Activated CD4-positive, alpha-beta T cell treated with anti-CD3 and anti-CD28 coated beads, Interleukin-2, amount 50 U/mL, for 48 hours (primary cell): ENCODE measurements at regions not wholly inside any gene's neighbourhood (a gene's known extent, or its start where the extent isn't known, plus 50 kb on each side); places are given as distances from the start of the nearest gene placed in this dataset.
"Not testable (repeated sequence)": the region's sequence is repeated elsewhere in the genome, so short reads cannot be mapped to it uniquely, and the experiment has no call there.

Experiments
- DNase-seq, 2 experiments: peaks; one replicate each; pipeline ENCODE4 v3.0.0-alpha.2; 2020

GRCh38 chr14:86442135-86442534 lies 912.2 kb downstream of the FLRT2 start:
- no peak for DNase-seq

- no peak for DNase-seq
Observed at GRCh38 chr14:86430853-86431252, 900.9 kb downstream of the FLRT2 start.

GRCh38 chr14:86423214-86423613 lies 893.3 kb downstream of the FLRT2 start:
- no peak for DNase-seq

- DNase-seq, result no peak
Observed at GRCh38 chr14:86420131-86420530, 890.2 kb downstream of the FLRT2 start.

GRCh38 chr14:86414146-86414545 lies 884.2 kb downstream of the FLRT2 start:
- no peak for DNase-seq

- DNase-seq, result no peak
Observed at GRCh38 chr14:86404989-86405649, 875.2 kb downstream of the FLRT2 start.

GRCh38 chr14:86404425-86404824 lies 874.5 kb downstream of the FLRT2 start:
- no peak for DNase-seq

- no peak for DNase-seq
Observed at GRCh38 chr14:86402545-86402944, 872.6 kb downstream of the FLRT2 start.

GRCh38 chr14:86391085-86391484 lies 861.1 kb downstream of the FLRT2 start:
- DNase-seq, result no peak

- DNase-seq, result no peak
Observed at GRCh38 chr14:86388216-86388615, 858.3 kb downstream of the FLRT2 start.

GRCh38 chr14:86373886-86374285 lies 843.9 kb downstream of the FLRT2 start:
- DNase-seq, result no peak

- no peak for DNase-seq
Observed at GRCh38 chr14:86372402-86372801, 842.5 kb downstream of the FLRT2 start.

- DNase-seq, result no peak
Observed at GRCh38 chr14:86364634-86365033, 834.7 kb downstream of the FLRT2 start.

- no peak for DNase-seq
Observed at GRCh38 chr14:86363576-86363975, 833.6 kb downstream of the FLRT2 start.

- no peak for DNase-seq
Observed at GRCh38 chr14:86363047-86363446, 833.1 kb downstream of the FLRT2 start.

GRCh38 chr14:86357876-86358275 lies 827.9 kb downstream of the FLRT2 start:
- DNase-seq, result no peak

GRCh38 chr14:86357119-86357518 lies 827.2 kb downstream of the FLRT2 start:
- no peak for DNase-seq

- no peak for DNase-seq
Observed at GRCh38 chr14:86346818-86347384, 817.0 kb downstream of the FLRT2 start.

GRCh38 chr14:86334355-86334754 lies 804.4 kb downstream of the FLRT2 start:
- no peak for DNase-seq

GRCh38 chr14:86333493-86333892 lies 803.5 kb downstream of the FLRT2 start:
- DNase-seq, result no peak

GRCh38 chr14:86331341-86331740 lies 801.4 kb downstream of the FLRT2 start:
- no peak for DNase-seq

- no peak for DNase-seq
Observed at GRCh38 chr14:86321151-86321550, 791.2 kb downstream of the FLRT2 start.

- not testable (repeated sequence) for DNase-seq
Observed at GRCh38 chr14:86312154-86312665, 782.3 kb downstream of the FLRT2 start.

- no peak for DNase-seq
Observed at GRCh38 chr14:86311151-86311550, 781.2 kb downstream of the FLRT2 start.

GRCh38 chr14:86310611-86311010 lies 780.7 kb downstream of the FLRT2 start:
- DNase-seq, result no peak
